GM23338 (cell line): ENCODE measurements at regions not wholly inside any gene's neighbourhood (a gene's known extent, or its start where the extent isn't known, plus 50 kb on each side); places are given as distances from the start of the nearest gene placed in this dataset.

Experiments used
- ATAC-seq: fragments of 200-7000 bp; cut with Tn5 transposase; 3 replicates; pipeline ENCODE4 v1.9.1; 2020
- DNase-seq: peaks from one replicate; pipeline ENCODE4 v3.0.0-alpha.2; 2015; ENCODE audit warnings: low spot score
- H2AFZ ChIP-seq: fragments of 200-600 bp; sonication (generic); 2 replicates; pipeline ENCODE4 v1.8.0; 2016; ENCODE audit warnings: antibody characterized with exemption, mild to moderate bottlenecking, moderate library complexity
- H3F3A ChIP-seq: fragments of 200-600 bp; sonication (generic); replicated peaks from 2 replicates; pipeline ENCODE4 v1.8.0; 2017; ENCODE audit warnings: antibody characterized with exemption, mixed run types, low read depth
- H3K27ac ChIP-seq: fragments of 200-600 bp; sonication (generic); 2 replicates; pipeline ENCODE4 v1.6.1; 2016; ENCODE audit warnings: low read depth
- H3K27me3 ChIP-seq: fragments of 200-600 bp; sonication (generic); 2 replicates; pipeline ENCODE4 v1.8.0; 2016; ENCODE audit warnings: mild to moderate bottlenecking, mixed run types, moderate library complexity; ENCODE audit not compliant: insufficient read depth
- H3K36me3 ChIP-seq: fragments of 200-600 bp; sonication (generic); 2 replicates; pipeline ENCODE4 v1.8.0; 2016; ENCODE audit warnings: mild to moderate bottlenecking; ENCODE audit not compliant: insufficient read depth
- H3K4me1 ChIP-seq: fragments of 200-600 bp; sonication (generic); 2 replicates; pipeline ENCODE4 v1.8.0; 2016; ENCODE audit warnings: mild to moderate bottlenecking, moderate library complexity; ENCODE audit not compliant: insufficient read depth
- H3K4me2 ChIP-seq: fragments of 200-600 bp; sonication (generic); 2 replicates; pipeline ENCODE4 v1.7.1; 2017; ENCODE audit warnings: mixed run types
- H3K4me3 ChIP-seq: fragments of 200-600 bp; sonication (generic); 2 replicates; pipeline ENCODE4 v1.6.1; 2016; ENCODE audit warnings: mixed run types
- H3K79me2 ChIP-seq: fragments of 200-600 bp; sonication (generic); replicated peaks from 2 replicates; pipeline ENCODE4 v1.8.0; 2017; ENCODE audit warnings: mild to moderate bottlenecking; ENCODE audit not compliant: insufficient read depth
- H3K9me2 ChIP-seq: fragments of 200-600 bp; sonication (generic); 2 replicates; pipeline ENCODE4 v1.8.0; 2017; ENCODE audit not compliant: insufficient read depth
- H4K20me1 ChIP-seq: fragments of 200-600 bp; sonication (generic); replicated peaks from 2 replicates; pipeline ENCODE4 v1.8.0; 2017; ENCODE audit warnings: mild to moderate bottlenecking; ENCODE audit not compliant: insufficient read depth
- H3K27ac Mint-ChIP-seq: 2 replicates; pipeline ENCODE4 v1.8.0; 2020; ENCODE audit warnings: inconsistent platforms, mild to moderate bottlenecking, moderate library complexity, mixed read lengths
- H3K27me3 Mint-ChIP-seq: 3 replicates; pipeline ENCODE4 v1.8.0; 2022; ENCODE audit warnings: low read depth, mild to moderate bottlenecking, moderate library complexity, mixed read lengths, inconsistent platforms; ENCODE audit not compliant: insufficient read depth, poor library complexity
- H3K36me3 Mint-ChIP-seq: 3 replicates; pipeline ENCODE4 v1.8.0; 2021; ENCODE audit warnings: low read depth, mild to moderate bottlenecking, inconsistent platforms, moderate library complexity, mixed read lengths
- H3K4me1 Mint-ChIP-seq: 3 replicates; pipeline ENCODE4 v1.8.0; 2020; ENCODE audit warnings: mild to moderate bottlenecking, inconsistent platforms, mixed read lengths
- H3K4me3 Mint-ChIP-seq: 3 replicates; pipeline ENCODE4 v1.8.0; 2021; ENCODE audit warnings: moderate library complexity, mild to moderate bottlenecking, inconsistent platforms, mixed read lengths
- H3K9me3 Mint-ChIP-seq: 3 replicates; pipeline ENCODE4 v1.8.0; 2020; ENCODE audit warnings: moderate library complexity, mild to moderate bottlenecking, inconsistent platforms, mixed read lengths
- CREB1 ChIP-seq: fragments of 250-450 bp; sonication (Bioruptor Pico); IDR thresholded peaks from 2 replicates; pipeline ENCODE4 v1.5.0; 2020; ENCODE audit warnings: low read depth, mild to moderate bottlenecking, moderate library complexity
- CTCF ChIP-seq, 2 experiments: fragments of 200-600 bp in 1 of 2; sonication (generic) in 1 of 2; conservative IDR thresholded peaks; 2 replicates each; pipeline versions ENCODE4 v1.5.1 to v1.6.1; 2016 to 2017; ENCODE audit warnings: antibody characterized with exemption in 2 of 2, low read depth in 2 of 2, mild to moderate bottlenecking in 2 of 2, moderate library complexity in 1 of 2
- ETS1 ChIP-seq: IDR thresholded peaks from 2 replicates; pipeline ENCODE4 v1.6.1; 2016; ENCODE audit warnings: antibody characterized with exemption
- EZH2 ChIP-seq: fragments of 200-600 bp; sonication (generic); IDR thresholded peaks from one replicate; pipeline ENCODE4 v1.8.0; 2017; ENCODE audit warnings: antibody characterized with exemption, mild to moderate bottlenecking, low read depth; ENCODE audit not compliant: unreplicated experiment
- EZH2phosphoT487 ChIP-seq: fragments of 200-600 bp; sonication (generic); IDR thresholded peaks from one replicate; pipeline ENCODE4 v1.8.1; 2018; ENCODE audit warnings: antibody characterized with exemption; ENCODE audit not compliant: unreplicated experiment
- JUNB ChIP-seq: IDR thresholded peaks from one replicate; pipeline ENCODE4 v1.6.1; 2016; ENCODE audit warnings: antibody characterized with exemption; ENCODE audit not compliant: unreplicated experiment
- NANOG ChIP-seq: IDR thresholded peaks from 2 replicates; pipeline ENCODE4 v1.6.1; 2016; ENCODE audit warnings: antibody characterized with exemption, borderline replicate concordance
- POLR2AphosphoS5 ChIP-seq: IDR thresholded peaks from 2 replicates; pipeline ENCODE4 v1.6.1; 2016; ENCODE audit warnings: antibody characterized with exemption, low read depth
- REST ChIP-seq: IDR thresholded peaks from one replicate; pipeline ENCODE4 v1.6.1; 2018; ENCODE audit warnings: antibody characterized with exemption; ENCODE audit not compliant: unreplicated experiment
- STAT1 ChIP-seq: IDR thresholded peaks from one replicate; pipeline ENCODE4 v1.6.1; 2016; ENCODE audit warnings: antibody characterized with exemption; ENCODE audit not compliant: unreplicated experiment
- ZNF114 ChIP-seq: fragments of 250-450 bp; sonication (Bioruptor Pico); IDR thresholded peaks from 2 replicates; pipeline ENCODE4 v1.5.0; 2020; ENCODE audit warnings: mild to moderate bottlenecking, moderate library complexity
- ZNF331 ChIP-seq: fragments of 250-450 bp; sonication (Bioruptor Pico); IDR thresholded peaks from 2 replicates; pipeline ENCODE4 v1.5.0; 2020; ENCODE audit warnings: low read depth, mild to moderate bottlenecking, moderate library complexity
- ZNF462 ChIP-seq: fragments of 250-450 bp; sonication (Bioruptor Pico); IDR thresholded peaks from 2 replicates; pipeline ENCODE4 v1.5.0; 2020; ENCODE audit warnings: mild to moderate bottlenecking, moderate library complexity

GRCh38 chr5:158473016-158473635, 614.2 kb upstream of the CLINT1 start:
- Mint-ChIP-seq H3K4me3 (no peak overlapping the region), H3K4me1 (peaks cover 9% of the 10 kb centered on the region; the same call in 2 of the 3 replicates), H3K36me3 (no peaks in the 10 kb centered on the region), H3K27ac (no peak overlapping the region), H3K9me3 (no peaks in the 10 kb centered on the region; the same call in 1 of the 3 replicates), H3K27me3 (peaks cover 3% of the 10 kb centered on the region)
- Histone ChIP-seq H2AFZ (no peak overlapping the region), H3F3A (no peaks in the 10 kb centered on the region), H3K27ac (no peak overlapping the region), H3K4me2 (no peak overlapping the region), H3K36me3 (no peaks in the 10 kb centered on the region; the same call in 1 of the 2 replicates), H4K20me1 (no peaks in the 10 kb centered on the region), H3K4me1 (0 out of 2 replicates have a peak, but pooled peaks cover 4% of the 10 kb centered on the region), H3K4me3 (no peak overlapping the region), H3K27me3 (no peaks in the 10 kb centered on the region), H3K9me2 (peaks cover 9% of the 10 kb centered on the region; the same call in 1 of the 2 replicates), H3K79me2 (no peaks in the 10 kb centered on the region)
- ATAC-seq (no peak), DNase-seq (no peak)
- TF ChIP-seq CREB1 (no peak), REST (no peak), EZH2 (no peak), JUNB (no peak), POLR2AphosphoS5 (no peak), EZH2phosphoT487 (no peak), ETS1 (no peak), ZNF114 (CRISPR knock-in tag) (no peak), ZNF331 (CRISPR knock-in tag) (no peak), ZNF462 (CRISPR knock-in tag) (no peak), STAT1 (no peak), NANOG (no peak), CTCF (conservative IDR thresholded peaks at IDR 0.05; ENCODE audit: low read depth in 2 of 2) (no peak)
